ENCODE measurements at regions not wholly inside any gene's neighbourhood (a gene's known extent, or its start where the extent isn't known, plus 50 kb on each side); places are given as distances from the start of the nearest gene placed in this dataset.

GRCh38 chr12:14156606-14157005, 175.2 kb upstream of the GRIN2B start:
- no peak for DNase-seq

- no peak for DNase-seq
Observed at GRCh38 chr12:14157088-14157747, 175.8 kb upstream of the GRIN2B start.

- DNase-seq = no peak
Observed at GRCh38 chr12:14164266-14164665, 182.9 kb upstream of the GRIN2B start.

- peak; percentile 65 for DNase-seq
Observed at GRCh38 chr12:14167005-14167628, 185.7 kb upstream of the GRIN2B start.

GRCh38 chr12:14169281-14169680, 187.9 kb upstream of the GRIN2B start:
- DNase-seq = no peak

GRCh38 chr12:14171106-14171505, 189.7 kb upstream of the GRIN2B start:
- no peak for DNase-seq

GRCh38 chr12:14175206-14175605, 190.3 kb upstream of the ATF7IP start:
- no peak for DNase-seq

- peak; percentile 27 for DNase-seq
Observed at GRCh38 chr12:14185427-14186192, 179.9 kb upstream of the ATF7IP start.

GRCh38 chr12:14186193-14186502, 179.3 kb upstream of the ATF7IP start:
- no peak for DNase-seq

- DNase-seq = no peak
Observed at GRCh38 chr12:14187002-14187401, 178.5 kb upstream of the ATF7IP start.

GRCh38 chr12:14187966-14188365, 177.5 kb upstream of the ATF7IP start:
- no peak for DNase-seq

- no peak for DNase-seq
Observed at GRCh38 chr12:14188744-14189143, 176.7 kb upstream of the ATF7IP start.

- no peak for DNase-seq
Observed at GRCh38 chr12:14190694-14191093, 174.8 kb upstream of the ATF7IP start.

GRCh38 chr12:14191612-14192011, 173.9 kb upstream of the ATF7IP start:
- DNase-seq = no peak

- no peak for DNase-seq
Observed at GRCh38 chr12:14193639-14194038, 171.8 kb upstream of the ATF7IP start.

GRCh38 chr12:14194572-14194971, 170.9 kb upstream of the ATF7IP start:
- no peak for DNase-seq

GRCh38 chr12:14199455-14200198, 165.9 kb upstream of the ATF7IP start:
- DNase-seq = no peak

- no peak for DNase-seq
Observed at GRCh38 chr12:14200598-14200997, 164.9 kb upstream of the ATF7IP start.

GRCh38 chr12:14201291-14201690, 164.2 kb upstream of the ATF7IP start:
- DNase-seq = no peak

- no peak for DNase-seq
Observed at GRCh38 chr12:14207905-14208551, 157.5 kb upstream of the ATF7IP start.

- no peak for DNase-seq
Observed at GRCh38 chr12:14211947-14212387, 153.5 kb upstream of the ATF7IP start.

GRCh38 chr12:14213542-14213941, 151.9 kb upstream of the ATF7IP start:
- no peak for DNase-seq

GRCh38 chr12:14214495-14214894, 151.0 kb upstream of the ATF7IP start:
- no peak for DNase-seq

Measured in activated CD4-positive, alpha-beta T cell treated with anti-CD3 and anti-CD28 coated beads, Interleukin-2, Interleukin-6, amounts not matched to agents 100 ng/mL and 50 ng/mL, durations not matched to agents 16 hours and 8 hours (primary cell).